T-helper 17 cell (primary cell): ENCODE measurements at regions not wholly inside any gene's neighbourhood (a gene's known extent, or its start where the extent isn't known, plus 50 kb on each side); places are given as distances from the start of the nearest gene placed in this dataset.
"Not testable (repeated sequence)": the region's sequence is repeated elsewhere in the genome, so short reads cannot be mapped to it uniquely, and the experiment has no call there.

Source experiments
- ATAC-seq: fragments of 150-1000 bp; cut with Tn5 transposase; 2 replicates; pipeline ENCODE4 v1.10.0; 2021; ENCODE audit warnings: mild to moderate bottlenecking, moderate library complexity
- DNase-seq, 3 donors: peaks; one replicate each; pipeline versions ENCODE4 v3.0.0 to v3.0.0-alpha.2; 2020 to 2021
- H3K9me3 ChIP-seq: one replicate; pipeline ENCODE4 v1.7.0; 2013; ENCODE audit warnings: low read length, mild to moderate bottlenecking; ENCODE audit not compliant: control insufficient read depth, poor library complexity, severe bottlenecking
- H3K27ac Mint-ChIP-seq: one replicate; pipeline ENCODE4 v1.8.0; 2022; ENCODE audit warnings: mild to moderate bottlenecking, moderate library complexity, mixed read lengths
- H3K27me3 Mint-ChIP-seq: one replicate; pipeline ENCODE4 v1.8.0; 2022; ENCODE audit warnings: mixed read lengths
- H3K36me3 Mint-ChIP-seq: one replicate; pipeline ENCODE4 v1.8.0; 2022; ENCODE audit warnings: low read depth, mixed read lengths
- H3K4me1 Mint-ChIP-seq: one replicate; pipeline ENCODE4 v1.8.0; 2022; ENCODE audit warnings: mild to moderate bottlenecking, mixed read lengths
- H3K4me3 Mint-ChIP-seq: one replicate; pipeline ENCODE4 v1.8.0; 2022; ENCODE audit warnings: mild to moderate bottlenecking, moderate library complexity, mixed read lengths

- ATAC-seq (no peak), DNase-seq (no peak)
- peaks cover 5% of the 10 kb centered on the region for H3K36me3 Mint-ChIP-seq
- H3K27ac Mint-ChIP-seq: no peak overlapping the region
- H3K9me3 ChIP-seq: no peaks in the 10 kb centered on the region
- H3K27me3 Mint-ChIP-seq: peaks cover 37% of the 10 kb centered on the region
- H3K4me3 Mint-ChIP-seq: no peak overlapping the region
- H3K4me1 Mint-ChIP-seq: peaks cover 8% of the 10 kb centered on the region
These were observed 86.4 kb downstream of the GGTLC2 start for GRCh38 chr22:22730655-22731373.

GRCh38 chr22:22731374-22731676 lies 86.9 kb downstream of the GGTLC2 start:
- no peak for DNase-seq
- peaks cover 8% of the 10 kb centered on the region for H3K4me1 Mint-ChIP-seq

GRCh38 chr22:22733006-22733405 lies 88.6 kb downstream of the GGTLC2 start:
- DNase-seq, ATAC-seq, H3K4me3 Mint-ChIP-seq, H3K4me1 Mint-ChIP-seq, H3K36me3 Mint-ChIP-seq, H3K27ac Mint-ChIP-seq, H3K9me3 ChIP-seq: not testable (repeated sequence)
- H3K27me3 Mint-ChIP-seq: peaks cover 38% of the 10 kb centered on the region

More at GRCh38 chr22:22731374-22731676, 86.9 kb downstream of the GGTLC2 start:
- no peak for ATAC-seq
- H3K27ac Mint-ChIP-seq: no peak overlapping the region
- peaks cover 41% of the 10 kb centered on the region for H3K27me3 Mint-ChIP-seq
- no peaks in the 10 kb centered on the region for H3K9me3 ChIP-seq
- H3K36me3 Mint-ChIP-seq: peaks cover 5% of the 10 kb centered on the region
- no peak overlapping the region for H3K4me3 Mint-ChIP-seq

- Mint-ChIP-seq H3K4me1 (peaks cover 5% of the 10 kb centered on the region), H3K36me3 (peaks cover 4% of the 10 kb centered on the region), H3K4me3 (no peak overlapping the region), H3K27ac (no peak overlapping the region), H3K27me3 (peaks cover 43% of the 10 kb centered on the region)
- H3K9me3 ChIP-seq: no peaks in the 10 kb centered on the region
- no peak for DNase-seq
- ATAC-seq: no peak
These were observed 89.5 kb downstream of the GGTLC2 start for GRCh38 chr22:22733881-22734373.

- H3K9me3 ChIP-seq, ATAC-seq, H3K36me3 Mint-ChIP-seq, H3K4me1 Mint-ChIP-seq, H3K4me3 Mint-ChIP-seq, DNase-seq: not testable (repeated sequence)
- H3K27ac Mint-ChIP-seq: peak overlapping the region; percentile 37
- peaks cover 43% of the 10 kb centered on the region for H3K27me3 Mint-ChIP-seq
These were observed 90.2 kb downstream of the GGTLC2 start for GRCh38 chr22:22734395-22735272.

- peaks cover 43% of the 10 kb centered on the region for H3K27me3 Mint-ChIP-seq
- DNase-seq, H3K9me3 ChIP-seq, ATAC-seq, H3K4me1 Mint-ChIP-seq, H3K36me3 Mint-ChIP-seq: not testable (repeated sequence)
- H3K4me3 Mint-ChIP-seq: peak overlapping the region; percentile 15
- peak overlapping the region; percentile 37 for H3K27ac Mint-ChIP-seq
These were observed 90.9 kb downstream of the GGTLC2 start for GRCh38 chr22:22735276-22735675.

GRCh38 chr22:22735695-22736611 lies 91.5 kb downstream of the GGTLC2 start:
- H3K9me3 ChIP-seq: no peaks in the 10 kb centered on the region
- peaks cover 2% of the 10 kb centered on the region for H3K4me1 Mint-ChIP-seq
- ATAC-seq (no peak), DNase-seq (no peak)
- peak overlapping the region; percentile 37 for H3K27ac Mint-ChIP-seq
- H3K36me3 Mint-ChIP-seq: peaks cover 8% of the 10 kb centered on the region
- H3K27me3 Mint-ChIP-seq: peaks cover 45% of the 10 kb centered on the region
- H3K4me3 Mint-ChIP-seq: no peak overlapping the region

- Mint-ChIP-seq H3K4me3 (no peak overlapping the region), H3K27ac (no peak overlapping the region), H3K36me3 (peaks cover 11% of the 10 kb centered on the region), H3K27me3 (peaks cover 60% of the 10 kb centered on the region), H3K4me1 (peaks cover 2% of the 10 kb centered on the region)
- no peaks in the 10 kb centered on the region for H3K9me3 ChIP-seq
- no peak for ATAC-seq
- no peak for DNase-seq
These were observed 93.2 kb downstream of the GGTLC2 start for GRCh38 chr22:22737590-22737989.

- no peak for ATAC-seq
- no peak overlapping the region for H3K4me3 Mint-ChIP-seq
- DNase-seq: no peak
- no peaks in the 10 kb centered on the region for H3K4me1 Mint-ChIP-seq
- peaks cover 75% of the 10 kb centered on the region for H3K27me3 Mint-ChIP-seq
- peaks cover 13% of the 10 kb centered on the region for H3K36me3 Mint-ChIP-seq
- no peaks in the 10 kb centered on the region for H3K9me3 ChIP-seq
- H3K27ac Mint-ChIP-seq: no peak overlapping the region
These were observed 94.7 kb downstream of the GGTLC2 start for GRCh38 chr22:22738959-22739585.

- peaks cover 13% of the 10 kb centered on the region for H3K36me3 Mint-ChIP-seq
- no peak for DNase-seq
- no peak for ATAC-seq
- H3K4me3 Mint-ChIP-seq: no peak overlapping the region
- H3K27me3 Mint-ChIP-seq: peaks cover 73% of the 10 kb centered on the region
- no peaks in the 10 kb centered on the region for H3K4me1 Mint-ChIP-seq
- no peaks in the 10 kb centered on the region for H3K9me3 ChIP-seq
- H3K27ac Mint-ChIP-seq: no peak overlapping the region
These were observed 96.3 kb downstream of the GGTLC2 start for GRCh38 chr22:22740560-22741276.

GRCh38 chr22:22741843-22742242 lies 97.4 kb downstream of the GGTLC2 start:
- Mint-ChIP-seq H3K4me1 (no peaks in the 10 kb centered on the region), H3K36me3 (peaks cover 13% of the 10 kb centered on the region), H3K4me3 (no peak overlapping the region), H3K27me3 (peaks cover 69% of the 10 kb centered on the region), H3K27ac (no peak overlapping the region)
- ATAC-seq (no peak), DNase-seq (no peak)
- no peaks in the 10 kb centered on the region for H3K9me3 ChIP-seq

GRCh38 chr22:22742641-22743040 lies 98.2 kb downstream of the GGTLC2 start:
- Mint-ChIP-seq H3K4me1 (no peaks in the 10 kb centered on the region), H3K27me3 (peaks cover 62% of the 10 kb centered on the region), H3K27ac (no peak overlapping the region), H3K4me3 (no peak overlapping the region), H3K36me3 (peaks cover 9% of the 10 kb centered on the region)
- ATAC-seq (no peak), DNase-seq (no peak)
- no peaks in the 10 kb centered on the region for H3K9me3 ChIP-seq
